ENCODE measurements at regions not wholly inside any gene's neighbourhood (a gene's known extent, or its start where the extent isn't known, plus 50 kb on each side); places are given as distances from the start of the nearest gene placed in this dataset.

- TF ChIP-seq CTCF (IDR thresholded peaks at IDR 0.05) (no peak), POLR2AphosphoS5 (IDR thresholded peaks at IDR 0.05) (no peak)
Observed at GRCh38 chrX:17960891-17961290, 99.8 kb upstream of the RAI2 start.

All from gastroesophageal sphincter (tissue), 3 donors.